Stimulated activated CD4-positive, alpha-beta T cell treated with anti-CD3 and anti-CD28 coated beads, Interleukin-12 subunit alpha, Interleukin-12 subunit beta, amount 100 ng/mL, for 24 hours (primary cell): ENCODE measurements at regions not wholly inside any gene's neighbourhood (a gene's known extent, or its start where the extent isn't known, plus 50 kb on each side); places are given as distances from the start of the nearest gene placed in this dataset.
"Not testable (repeated sequence)": the region's sequence is repeated elsewhere in the genome, so short reads cannot be mapped to it uniquely, and the experiment has no call there.

ENCODE experiments used
- DNase-seq, 2 experiments: peaks; one replicate each; pipeline ENCODE4 v3.0.0-alpha.2; 2020; ENCODE audit warnings: low read depth in 2 of 2

DNA sequence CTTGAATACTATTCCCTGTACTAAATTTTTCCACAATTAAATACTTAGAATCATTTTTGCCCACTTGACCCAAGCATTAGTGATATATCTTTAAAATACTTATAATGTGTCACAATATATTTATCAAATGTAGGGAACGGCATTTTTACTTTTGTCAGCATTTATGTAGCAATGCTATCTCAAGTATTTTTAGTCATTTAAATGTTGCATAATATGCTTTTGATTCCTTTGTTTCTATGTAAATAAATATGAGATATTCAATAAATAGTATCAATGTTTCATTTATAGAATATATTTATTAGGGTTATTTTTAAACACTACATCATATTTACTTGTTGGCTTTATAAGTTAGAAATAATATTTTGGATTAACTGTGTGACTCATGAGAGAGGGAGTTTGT, 199.7 kb upstream of the WSB1 start:
- not testable (repeated sequence) for DNase-seq

DNA sequence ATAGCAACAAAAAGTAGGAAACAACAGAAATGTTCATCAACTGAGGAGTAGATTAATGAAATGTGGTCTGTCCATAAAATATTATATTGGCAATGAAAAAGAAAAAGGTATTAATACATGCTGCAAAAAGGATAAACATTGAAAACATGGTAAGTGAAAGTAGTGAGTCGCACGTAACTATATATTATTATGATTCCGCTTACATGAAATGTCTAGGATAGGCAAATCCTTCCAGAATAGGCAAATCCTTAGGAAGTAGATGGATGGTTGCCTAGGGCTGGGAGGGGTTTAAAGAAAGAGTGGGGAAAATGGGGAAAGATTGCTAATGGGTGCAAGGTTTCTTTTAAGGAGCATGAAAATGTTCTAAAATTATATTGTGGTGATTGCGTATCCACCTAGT, 198.1 kb upstream of the WSB1 start:
- DNase-seq: not testable (repeated sequence)

DNA sequence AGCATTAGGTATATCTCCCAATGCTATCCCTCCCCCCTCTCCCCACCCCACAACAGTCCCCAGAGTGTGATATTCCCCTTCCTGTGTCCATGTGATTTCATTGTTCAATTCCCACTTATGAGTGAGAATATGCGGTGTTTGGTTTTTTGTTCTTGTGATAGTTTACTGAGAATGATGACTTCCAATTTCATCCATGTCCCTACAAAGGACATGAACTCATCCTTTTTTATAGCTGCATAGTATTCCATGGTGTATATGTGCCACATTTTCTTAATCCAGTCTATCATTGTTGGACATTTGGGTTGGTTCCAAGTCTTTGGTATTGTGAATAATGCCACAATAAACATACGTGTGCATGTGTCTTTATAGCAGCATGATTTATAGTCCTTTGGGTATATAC, 194.6 kb upstream of the WSB1 start:
- DNase-seq: not testable (repeated sequence)

DNA sequence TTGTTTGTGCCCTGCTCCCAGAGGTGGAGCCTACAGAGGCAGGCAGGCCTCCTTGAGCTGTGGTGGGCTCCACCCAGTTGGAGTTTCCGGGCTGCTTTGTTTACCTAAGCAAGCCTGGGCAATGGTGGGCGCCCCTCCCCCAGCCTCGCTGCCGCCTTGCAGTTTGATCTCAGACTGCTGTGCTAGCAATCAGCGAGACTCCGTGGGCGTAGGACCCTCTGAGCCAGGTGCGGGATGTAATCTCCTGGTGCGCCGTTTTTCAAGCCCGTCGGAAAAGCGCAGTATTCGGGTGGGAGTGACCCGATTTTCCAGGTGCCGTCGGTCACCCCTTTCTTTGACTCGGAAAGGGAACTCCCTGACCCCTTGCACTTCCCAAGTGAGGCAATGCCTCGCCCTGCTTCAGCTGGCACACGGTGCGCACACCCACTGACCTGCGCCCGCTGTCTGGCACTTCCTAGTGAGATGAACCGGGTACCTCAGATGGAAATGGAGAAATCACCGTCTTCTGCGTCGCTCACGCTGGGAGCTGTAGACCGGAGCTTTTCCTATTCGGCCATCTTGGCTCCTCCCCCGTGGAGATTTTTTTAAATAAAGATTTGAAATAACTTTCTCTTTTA, 189.2 kb upstream of the WSB1 start:
- not testable (repeated sequence) for DNase-seq

DNA sequence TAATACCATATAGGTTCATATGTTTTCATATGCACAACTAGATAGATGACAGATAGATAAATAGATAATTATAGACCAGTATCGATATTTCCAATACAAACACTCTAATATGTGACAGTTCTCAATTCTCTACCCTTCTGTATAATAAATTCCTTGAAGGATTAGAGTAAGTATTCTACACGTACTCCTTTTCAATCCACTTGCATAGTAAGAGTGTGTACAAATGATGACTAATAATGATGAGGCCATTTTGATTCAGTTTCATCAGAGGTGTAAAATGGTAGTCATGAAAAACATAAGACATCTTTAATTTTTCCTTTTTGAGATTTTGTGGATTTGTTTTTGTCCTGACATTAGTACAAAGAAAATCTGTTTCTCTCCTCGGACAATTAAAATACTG, 188.3 kb upstream of the WSB1 start:
- no peak for DNase-seq

DNA sequence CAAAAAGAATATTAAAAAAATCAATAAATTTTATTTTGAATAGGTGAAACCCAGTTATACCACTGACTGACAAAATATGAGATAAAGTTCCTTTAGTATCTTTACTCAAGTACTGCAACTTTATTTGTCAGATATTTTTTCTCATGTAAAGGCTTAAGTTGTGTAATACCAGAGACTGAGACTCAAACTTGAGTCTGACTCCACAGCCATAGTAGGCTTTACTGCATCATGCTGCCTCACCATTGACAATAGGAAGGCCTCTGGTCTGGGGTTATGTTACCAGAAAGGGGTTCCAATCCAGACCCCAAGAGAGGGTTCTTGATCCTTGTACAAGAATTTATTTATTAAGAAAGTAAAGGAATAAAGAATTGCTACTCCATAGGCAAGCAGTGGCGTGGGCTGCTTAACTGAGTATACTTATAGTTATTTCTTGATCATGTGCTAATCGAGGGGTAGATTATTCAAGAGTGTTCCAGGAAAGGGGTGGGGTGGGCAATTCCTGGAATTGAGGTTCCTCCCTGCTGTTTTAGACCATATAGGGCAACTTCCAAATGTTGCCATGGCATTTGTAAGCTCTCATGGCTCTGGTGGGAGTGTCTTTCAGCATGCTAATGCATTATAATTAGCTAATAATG, 187.4 kb upstream of the WSB1 start:
- DNase-seq: no peak

DNA sequence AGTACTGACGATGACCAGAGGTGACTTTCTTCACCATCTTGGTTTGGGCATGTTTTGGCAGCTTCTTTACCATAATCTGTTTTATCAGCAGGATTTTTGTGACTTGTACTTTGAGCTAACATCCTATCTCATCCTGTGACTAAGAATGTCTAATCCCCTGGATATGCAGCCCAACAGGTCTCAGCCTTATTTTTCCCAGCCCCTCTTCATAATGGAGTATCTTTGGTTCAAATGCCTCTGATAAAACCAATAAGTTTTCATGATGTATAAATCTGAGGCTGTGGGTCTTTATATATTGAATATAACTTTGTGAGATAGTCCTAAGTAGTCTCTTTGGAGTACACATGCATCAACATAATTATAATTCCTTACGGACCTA, 186.9 kb upstream of the WSB1 start:
- DNase-seq: no peak

DNA sequence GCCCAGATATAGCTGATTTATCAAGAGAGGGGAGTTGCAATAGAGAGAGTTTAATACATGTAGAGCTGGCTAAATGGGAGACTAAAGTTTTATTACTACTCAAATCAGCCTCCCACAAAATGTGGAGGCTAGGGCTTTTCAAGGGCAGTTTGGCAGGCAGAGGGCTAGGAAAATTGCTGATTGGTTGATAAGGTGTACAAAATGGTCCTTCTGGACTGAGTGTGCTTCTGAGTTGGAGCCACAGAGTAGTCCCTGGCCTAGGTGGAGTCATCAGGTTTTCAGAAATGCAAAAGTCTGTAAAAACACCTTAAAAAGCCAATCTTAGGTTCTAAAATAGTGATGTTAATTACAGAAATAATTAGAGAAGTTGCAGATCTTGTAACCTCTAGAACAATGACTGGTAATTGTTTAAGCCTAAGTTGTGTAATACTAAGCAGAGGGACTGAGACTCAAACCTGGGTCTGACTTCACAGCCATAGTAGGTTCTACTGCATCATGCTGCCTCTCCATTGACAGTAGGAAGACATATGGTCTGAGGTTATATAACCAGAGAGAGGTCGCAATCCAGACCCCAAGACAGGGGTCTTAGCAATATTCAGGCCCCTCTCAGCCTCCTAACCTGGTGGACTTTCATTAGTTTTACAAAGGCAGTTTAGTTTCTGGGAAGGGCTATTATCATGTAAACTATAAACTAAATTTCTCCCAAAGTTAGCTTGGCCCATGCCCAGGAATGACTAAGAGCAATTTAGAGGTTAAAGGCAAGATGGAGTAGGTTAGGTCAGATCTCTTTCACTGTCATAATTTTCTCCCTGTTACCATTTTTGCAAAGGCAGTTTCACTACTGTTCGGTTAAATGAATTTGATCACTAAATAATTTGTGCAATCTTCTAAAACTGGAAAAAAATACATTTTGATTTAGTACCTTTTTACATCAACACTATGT, 186.3 kb upstream of the WSB1 start:
- DNase-seq: not testable (repeated sequence)

DNA sequence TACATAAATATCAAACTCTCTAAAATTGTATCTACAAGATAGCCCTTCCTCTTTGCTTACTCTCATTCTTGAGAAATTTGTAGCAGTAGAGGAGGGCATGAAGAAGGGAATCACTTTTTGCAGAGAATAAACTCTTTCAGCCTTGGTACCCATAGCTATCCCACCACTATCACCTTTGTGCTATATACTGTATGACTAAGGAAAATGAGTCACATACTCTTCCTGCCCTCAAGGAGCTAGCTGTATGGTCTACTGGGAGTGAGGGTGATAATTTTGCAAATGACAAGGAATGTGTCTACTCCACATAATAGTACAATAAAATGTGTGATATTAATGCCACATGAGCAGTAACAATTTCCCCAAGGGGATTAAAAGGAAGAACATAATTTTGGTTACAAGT, 184.6 kb upstream of the WSB1 start:
- DNase-seq: no peak

DNA sequence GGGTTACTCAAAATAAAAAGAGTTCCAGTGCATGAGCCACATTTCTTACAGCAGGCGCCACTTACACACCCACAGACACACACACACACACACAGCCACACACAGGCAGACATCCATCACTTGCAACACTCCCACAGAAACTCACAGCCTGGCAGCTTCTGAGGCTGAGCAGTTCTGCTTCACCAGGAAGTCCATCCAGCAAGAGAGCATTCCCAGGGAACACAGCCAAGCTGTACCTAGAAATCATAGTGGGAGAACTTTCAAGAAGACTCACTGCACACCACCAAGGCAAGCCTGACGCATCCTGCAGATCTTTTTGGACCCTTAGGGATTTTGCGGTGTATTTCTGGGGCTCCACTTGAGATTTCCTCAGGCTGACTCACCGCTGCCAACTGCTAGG, 140.9 kb upstream of the WSB1 start:
- DNase-seq: no peak

DNA sequence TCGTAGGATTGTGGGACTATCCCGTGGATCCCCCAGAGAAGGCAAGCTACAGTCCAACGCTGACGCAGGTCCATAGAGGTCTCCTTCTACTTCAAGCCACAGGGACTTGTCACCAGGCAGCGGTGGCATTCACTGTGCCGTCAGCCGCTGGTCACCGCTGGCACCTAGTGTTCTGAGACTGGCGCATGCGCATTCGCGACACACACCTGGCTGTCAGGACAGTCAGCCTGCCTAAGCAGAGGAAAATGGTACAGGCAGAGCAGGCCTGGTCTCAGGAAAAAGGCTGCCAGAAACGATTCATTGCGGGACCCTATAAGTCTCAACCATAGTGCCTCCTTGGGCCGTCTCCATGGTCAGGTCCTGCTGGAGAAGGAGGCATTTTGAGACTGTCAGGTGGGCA, 138.0 kb upstream of the WSB1 start:
- DNase-seq: no peak

DNA sequence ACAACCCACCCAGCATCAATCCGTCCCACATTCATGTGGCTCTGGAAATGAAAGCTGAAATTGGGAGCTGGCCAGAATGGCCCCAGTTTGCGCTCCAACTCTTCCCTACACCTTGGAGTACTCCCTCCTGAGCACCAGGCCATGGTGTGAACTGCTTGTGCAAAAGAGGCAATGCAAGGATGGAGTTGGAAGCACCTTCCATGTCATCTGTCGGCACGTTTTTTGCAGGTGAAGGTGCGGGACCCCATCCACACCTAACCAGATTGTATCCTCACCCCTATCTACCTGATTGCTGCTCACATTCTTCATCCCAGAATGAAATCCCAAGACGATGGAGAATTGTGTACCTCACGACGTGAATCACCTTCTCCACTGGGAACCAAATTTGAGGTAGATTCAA, 136.6 kb upstream of the WSB1 start:
- DNase-seq: no peak

DNA sequence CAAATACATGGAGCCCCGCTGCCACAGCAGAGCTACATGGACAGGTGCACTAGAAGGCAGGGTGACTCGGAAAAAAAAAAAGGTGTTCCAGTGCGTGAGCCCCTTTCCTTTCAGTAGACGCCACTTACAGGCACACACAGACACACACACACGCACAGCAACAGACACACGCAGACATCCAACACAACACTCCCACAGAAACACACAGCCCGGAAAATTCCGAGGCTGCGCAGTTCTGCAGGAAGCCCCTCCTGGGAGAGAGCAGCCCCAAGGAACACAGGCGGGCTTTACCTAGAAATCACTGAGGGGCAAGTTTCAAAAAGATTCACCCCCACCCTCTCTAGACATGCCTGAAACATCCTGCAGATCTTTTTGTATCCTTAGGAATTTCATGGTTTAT, 136.0 kb upstream of the WSB1 start:
- no peak for DNase-seq

DNA sequence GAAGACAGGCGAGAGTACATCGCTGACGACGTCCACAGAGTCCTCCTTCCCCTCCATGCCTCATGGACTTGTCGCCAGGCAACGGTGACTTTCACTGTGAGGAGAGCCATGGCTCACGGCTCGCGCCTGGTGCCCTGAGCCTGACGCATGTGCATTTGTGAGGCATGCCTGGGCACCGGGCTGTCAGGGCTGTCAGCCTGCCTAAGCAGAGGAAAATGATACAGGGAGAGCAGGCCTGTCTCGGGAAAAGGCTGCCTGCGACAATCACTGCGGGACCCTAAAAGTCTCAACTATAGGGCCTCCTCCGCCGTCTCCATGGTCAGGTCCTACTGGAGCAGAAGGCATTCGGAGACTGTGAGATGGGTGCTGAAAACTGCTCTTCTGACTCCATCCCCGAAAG, 135.5 kb upstream of the WSB1 start:
- DNase-seq: no peak

DNA sequence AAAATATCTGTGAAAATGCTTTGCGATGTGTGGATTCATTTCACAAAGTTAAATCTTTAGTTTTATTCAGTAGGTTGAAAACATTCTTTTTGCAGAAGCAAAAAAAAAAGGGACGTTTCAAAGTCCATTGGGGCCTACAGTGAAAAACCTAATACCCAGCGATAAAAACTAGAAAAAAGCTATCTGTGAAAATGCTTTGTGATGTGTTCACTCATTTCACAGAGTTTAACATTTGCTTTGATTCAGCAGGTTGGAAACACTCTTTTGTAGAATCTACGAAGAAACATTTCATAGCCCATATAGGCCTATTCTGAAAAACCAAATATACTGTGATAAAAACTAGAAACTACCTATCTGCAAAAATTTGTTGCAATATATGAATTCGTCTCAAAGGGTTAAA, 113.6 kb upstream of the WSB1 start:
- DNase-seq: no peak

DNA sequence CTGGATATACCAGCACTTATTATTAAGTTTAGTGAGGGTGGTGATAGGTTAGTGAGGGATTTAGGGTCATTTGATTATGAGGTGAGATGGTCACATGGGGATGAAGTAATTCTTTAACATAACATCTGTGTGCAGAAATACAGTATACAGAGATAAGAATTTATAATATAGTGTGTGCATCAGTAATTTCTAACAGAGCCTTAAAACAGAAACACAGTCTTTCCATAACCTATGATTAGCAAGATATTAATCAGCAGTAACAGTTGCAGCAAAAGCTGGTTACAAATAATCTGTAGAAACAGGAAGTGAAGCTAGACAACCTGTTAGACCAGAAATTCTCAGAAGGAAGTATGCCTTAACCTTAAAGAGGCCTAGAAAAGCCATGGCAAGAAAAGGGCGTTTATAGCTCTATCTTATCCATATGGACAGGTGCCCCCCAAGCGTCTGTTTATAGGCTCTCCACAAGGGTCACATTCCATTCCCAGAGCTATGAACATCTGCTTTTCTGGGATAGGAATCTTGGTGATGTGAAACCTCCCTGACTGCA, 112.5 kb upstream of the WSB1 start:
- DNase-seq: not testable (repeated sequence)

DNA sequence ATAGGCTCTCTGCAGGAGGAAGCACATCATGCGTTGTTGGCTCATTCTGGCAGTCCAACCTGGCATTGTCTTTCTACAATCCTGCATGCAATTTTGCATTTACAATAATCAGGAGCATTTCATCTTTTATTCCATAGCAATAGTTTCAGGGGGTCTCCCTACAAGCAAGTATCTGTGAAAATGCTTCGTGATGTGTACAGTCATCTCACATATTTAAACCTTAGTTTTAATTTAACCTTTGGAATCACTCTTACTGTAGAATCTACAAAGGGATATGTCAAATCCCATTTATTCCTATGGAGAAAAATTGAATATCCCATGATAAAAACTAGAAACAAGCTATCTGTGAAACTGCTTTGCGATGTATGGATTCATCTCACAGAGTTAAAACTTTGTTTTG, 112.0 kb upstream of the WSB1 start:
- DNase-seq: no peak

DNA sequence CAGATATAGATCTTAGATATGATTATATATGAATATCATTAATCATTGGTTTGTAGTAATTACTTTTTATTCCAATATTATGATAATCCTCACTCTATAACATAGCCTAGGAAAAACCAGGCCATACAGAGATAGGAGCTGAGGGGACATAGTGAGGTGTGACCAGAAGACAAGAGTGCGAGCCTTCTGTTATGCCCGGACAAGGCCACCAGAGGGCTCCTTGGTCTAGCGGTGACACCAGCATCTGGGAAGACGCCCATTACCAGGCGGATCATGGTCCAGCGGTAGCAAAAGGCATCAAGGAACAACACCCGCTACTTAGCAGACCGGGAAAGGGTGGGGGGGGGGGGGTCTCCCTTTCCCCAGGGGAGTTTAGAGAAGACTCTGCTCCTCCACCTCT, 96.4 kb upstream of the WSB1 start:
- not testable (repeated sequence) for DNase-seq

DNA sequence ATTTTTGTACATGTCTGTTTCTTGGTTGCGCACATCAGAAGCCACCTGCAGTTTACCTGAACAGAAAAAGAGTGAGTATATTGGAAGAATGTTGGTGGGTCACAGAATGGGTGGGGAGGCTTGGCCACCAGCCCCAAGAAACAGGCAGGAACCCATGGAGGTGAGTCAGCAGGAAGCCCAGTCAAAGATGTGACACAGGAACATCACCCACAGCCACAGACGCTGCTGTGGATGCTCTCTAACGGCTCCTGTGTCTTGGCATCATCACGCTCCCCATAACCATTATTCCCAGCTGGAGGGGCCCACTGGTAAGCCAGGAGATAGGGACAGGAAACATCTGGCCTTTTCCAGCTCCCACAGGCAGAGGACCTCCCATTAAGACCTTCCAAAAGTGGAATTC, 94.0 kb upstream of the WSB1 start:
- DNase-seq: no peak

DNA sequence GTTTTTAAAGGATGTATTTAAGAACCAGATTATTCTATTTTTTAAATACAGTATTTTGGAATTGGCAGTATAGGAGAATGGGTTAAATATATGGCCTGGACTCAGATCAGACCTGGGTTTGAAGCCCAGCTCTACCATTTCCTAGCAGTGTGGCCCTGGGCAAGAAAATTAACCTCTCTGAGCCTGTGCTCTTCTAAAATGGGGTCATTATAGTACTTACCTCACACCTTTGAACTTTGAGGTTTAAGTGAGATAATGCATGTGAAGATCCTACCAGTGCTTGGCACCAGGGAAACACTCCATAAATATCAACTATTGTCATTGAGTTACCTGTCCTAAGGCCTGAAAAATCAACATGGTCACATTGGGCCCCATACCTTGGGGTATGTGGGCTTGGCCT, 93.4 kb upstream of the WSB1 start:
- DNase-seq: no peak

DNA sequence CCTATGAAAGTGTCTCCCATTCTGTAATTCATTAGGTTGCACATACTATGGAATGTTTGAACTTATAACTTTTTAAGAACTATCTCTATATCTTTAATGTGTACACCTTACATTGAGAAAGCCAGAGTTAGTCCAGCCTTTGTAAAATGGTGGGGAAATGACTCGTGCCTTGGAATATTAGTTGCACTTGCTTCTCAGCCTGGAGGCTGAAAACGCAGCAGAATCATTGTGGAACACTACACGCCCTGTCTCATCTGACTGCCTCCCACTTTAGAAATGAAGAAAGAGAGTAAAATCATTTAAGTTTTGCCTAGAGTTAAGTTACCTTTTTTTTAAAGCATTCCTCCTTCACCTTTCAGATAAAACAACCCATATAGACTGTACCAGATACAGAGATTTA, 90.7 kb upstream of the WSB1 start:
- DNase-seq: no peak

DNA sequence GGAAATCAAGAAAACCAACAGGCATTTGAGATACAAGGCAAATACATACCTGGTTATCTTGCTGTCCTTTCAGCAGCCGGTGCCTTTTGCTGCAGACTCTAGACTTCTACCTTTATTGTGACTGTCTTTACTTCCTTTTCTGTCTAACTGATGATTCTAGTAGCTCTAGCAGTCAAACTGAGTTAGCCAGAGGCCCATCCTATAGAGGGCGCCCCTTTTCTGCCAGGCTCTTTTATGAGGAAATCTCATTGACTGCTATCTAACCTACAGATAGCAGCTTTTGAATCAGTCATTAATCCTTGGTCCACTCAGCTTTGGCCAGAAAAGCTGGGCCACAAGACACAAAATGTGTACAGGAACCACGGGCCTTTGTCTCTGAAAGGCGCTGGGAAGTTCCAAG, 87.5 kb upstream of the WSB1 start:
- DNase-seq: no peak

DNA sequence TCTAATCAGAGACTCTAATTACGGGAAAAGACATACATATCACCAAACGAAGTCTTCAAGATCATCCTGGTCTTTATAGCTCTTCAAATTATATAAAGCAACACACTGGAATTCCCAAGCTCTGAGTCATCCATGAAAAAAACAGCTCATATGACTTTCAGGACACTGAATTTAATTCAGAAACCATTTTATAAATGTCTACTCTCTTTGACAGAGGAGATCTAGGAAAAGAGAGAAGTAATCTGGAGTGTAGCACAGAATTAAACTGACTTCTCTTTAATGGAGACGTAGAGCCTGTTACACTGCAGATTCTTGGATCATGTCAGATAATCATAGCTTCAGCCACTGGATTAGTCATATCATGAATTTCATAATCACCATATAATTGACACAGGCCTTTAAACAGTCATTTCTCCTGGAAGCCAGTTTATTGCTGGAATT, 86.8 kb upstream of the WSB1 start:
- DNase-seq: no peak
